OCI-LY7 (cell line): ENCODE measurements at regions not wholly inside any gene's neighbourhood (a gene's known extent, or its start where the extent isn't known, plus 50 kb on each side); places are given as distances from the start of the nearest gene placed in this dataset.

ENCODE experiments used
- BruUV-seq: library from RNA; stranded (reverse); fragments of 400-500 nt; replicated peaks from 2 replicates; lab custom pipeline; 2021; lab: Mats Ljungman, UMichigan
- CTCF ChIA-PET: fragments of 300-600 bp; sonication (Branson Sonifier 250); formaldehyde crosslinking; loops from one replicate; lab custom pipeline; 2022; ENCODE audit warnings: antibody characterized with exemption; ENCODE audit not compliant: unreplicated experiment; lab: Charles Lee
- POLR2A ChIA-PET: fragments of 300-600 bp; sonication (Branson Sonifier 250); formaldehyde crosslinking; loops from one replicate; lab custom pipeline; 2022; ENCODE audit warnings: antibody characterized with exemption; lab: Charles Lee
- DNase-seq: peaks from one replicate; pipeline ENCODE4 v3.0.0-alpha.2; 2015; ENCODE audit warnings: low spot score
- H2AFZ ChIP-seq: fragments of 200-600 bp; sonication (generic), shearing (Covaris generic); 2 replicates; pipeline ENCODE4 v1.6.1; 2014; ENCODE audit warnings: mild to moderate bottlenecking, antibody characterized with exemption, low read length, moderate library complexity
- H3K27ac ChIP-seq: fragments of 200-600 bp; sonication (generic); 2 replicates; pipeline ENCODE4 v1.5.1; 2014; ENCODE audit warnings: mixed run types, low read depth, mild to moderate bottlenecking, moderate library complexity, low read length, inconsistent platforms; ENCODE audit not compliant: poor library complexity, severe bottlenecking
- H3K36me3 ChIP-seq: fragments of 200-600 bp; sonication (generic); 2 replicates; pipeline ENCODE4 v1.6.1; 2014; ENCODE audit warnings: mild to moderate bottlenecking, antibody characterized with exemption, low read length, moderate library complexity, mixed read lengths; ENCODE audit not compliant: insufficient read depth
- H3K4me1 ChIP-seq: fragments of 200-600 bp; sonication (generic); 2 replicates; pipeline ENCODE4 v1.5.1; 2014; ENCODE audit warnings: mild to moderate bottlenecking, low read length; ENCODE audit not compliant: insufficient read depth, poor library complexity, severe bottlenecking
- H3K4me2 ChIP-seq: fragments of 200-600 bp; sonication (generic); 2 replicates; pipeline ENCODE4 v1.6.1; 2014; ENCODE audit warnings: mild to moderate bottlenecking, low read length
- H3K4me3 ChIP-seq: fragments of 200-600 bp; sonication (generic); 2 replicates; pipeline ENCODE4 v1.5.1; 2014; ENCODE audit warnings: mild to moderate bottlenecking, low read depth, low read length; ENCODE audit not compliant: poor library complexity, severe bottlenecking
- H3K79me2 ChIP-seq: fragments of 200-600 bp; sonication (generic); 2 replicates; pipeline ENCODE4 v1.6.1; 2016; ENCODE audit warnings: low read depth, mild to moderate bottlenecking, low read length, moderate library complexity, mixed read lengths; ENCODE audit not compliant: insufficient read depth
- H3K9me2 ChIP-seq: fragments of 200-600 bp; sonication (generic); 2 replicates; pipeline ENCODE4 v1.6.1; 2016; ENCODE audit warnings: mild to moderate bottlenecking, low read length, mixed read lengths; ENCODE audit not compliant: insufficient read depth
- H3K9me3 ChIP-seq: fragments of 200-600 bp; sonication (generic); 2 replicates; pipeline ENCODE4 v1.6.1; 2014; ENCODE audit warnings: mild to moderate bottlenecking, mixed run types, low read length, mixed read lengths
- H4K20me1 ChIP-seq: fragments of 200-600 bp; sonication (generic); 2 replicates; pipeline ENCODE4 v1.6.1; 2014; ENCODE audit warnings: mild to moderate bottlenecking, antibody characterized with exemption, low read length, moderate library complexity, mixed read lengths; ENCODE audit not compliant: insufficient read depth
- CTCF ChIP-seq: fragments of 200-600 bp; sonication (generic); conservative IDR thresholded peaks from 2 replicates; pipeline ENCODE4 v1.5.1; 2014; ENCODE audit warnings: mild to moderate bottlenecking, antibody characterized with exemption, low read length, moderate library complexity, mixed read lengths
- EZH2phosphoT487 ChIP-seq: fragments of 200-600 bp; sonication (generic); IDR thresholded peaks from 2 replicates; pipeline ENCODE4 v1.6.1; 2018; ENCODE audit warnings: low read depth, borderline replicate concordance, mild to moderate bottlenecking, mixed run types, antibody characterized with exemption, low read length, moderate library complexity, mixed read lengths
- intact Hi-C: fragments of 100-400 bp; cut with micrococcal nuclease; formaldehyde crosslinking; loops from one replicate; pipeline ENCODE4 v1.10.0; 2022; ENCODE audit not compliant: unreplicated experiment

- Histone ChIP-seq H3K9me3 (peaks cover 19% of the 10 kb centered on the region; the same call in 1 of the 2 replicates), H3K4me2 (no peak overlapping the region), H3K27ac (no peak overlapping the region), H3K9me2 (no peaks in the 10 kb centered on the region), H3K36me3 (no peaks in the 10 kb centered on the region), H2AFZ (no peak overlapping the region), H3K4me1 (no peaks in the 10 kb centered on the region), H3K79me2 (no peaks in the 10 kb centered on the region), H4K20me1 (no peaks in the 10 kb centered on the region), H3K4me3 (no peak overlapping the region)
- TF ChIP-seq EZH2phosphoT487 = no peak
- no peak for TF ChIP-seq CTCF
- no TSS peak for BruUV-seq
- intact Hi-C loops = no loop called here
- CTCF ChIA-PET = no interaction called here
- POLR2A ChIA-PET = no interaction called here
- no peak for DNase-seq
These were observed 166.9 kb downstream of the ASMT start for GRCh38 chrX:1781766-1782165.

GRCh38 chrX:1784773-1785172, 169.9 kb downstream of the ASMT start:
- intact Hi-C loops = no loop called here
- H2AFZ ChIP-seq = no peak overlapping the region
- CTCF ChIA-PET = no interaction called here
- no peaks in the 10 kb centered on the region for H3K36me3 ChIP-seq
- POLR2A ChIA-PET = no interaction called here
- H3K9me3 ChIP-seq = peaks cover 19% of the 10 kb centered on the region; the same call in 1 of the 2 replicates
- no peak for DNase-seq
- BruUV-seq = no TSS peak
- H3K79me2 ChIP-seq = no peaks in the 10 kb centered on the region
- H3K4me2 ChIP-seq = no peak overlapping the region
- no peaks in the 10 kb centered on the region for H3K4me1 ChIP-seq
- no peak overlapping the region for H3K4me3 ChIP-seq
- TF ChIP-seq CTCF (peak; percentile 71), EZH2phosphoT487 (no peak)
- no peaks in the 10 kb centered on the region for H3K9me2 ChIP-seq
- no peak overlapping the region for H3K27ac ChIP-seq
- no peaks in the 10 kb centered on the region for H4K20me1 ChIP-seq

DNA sequence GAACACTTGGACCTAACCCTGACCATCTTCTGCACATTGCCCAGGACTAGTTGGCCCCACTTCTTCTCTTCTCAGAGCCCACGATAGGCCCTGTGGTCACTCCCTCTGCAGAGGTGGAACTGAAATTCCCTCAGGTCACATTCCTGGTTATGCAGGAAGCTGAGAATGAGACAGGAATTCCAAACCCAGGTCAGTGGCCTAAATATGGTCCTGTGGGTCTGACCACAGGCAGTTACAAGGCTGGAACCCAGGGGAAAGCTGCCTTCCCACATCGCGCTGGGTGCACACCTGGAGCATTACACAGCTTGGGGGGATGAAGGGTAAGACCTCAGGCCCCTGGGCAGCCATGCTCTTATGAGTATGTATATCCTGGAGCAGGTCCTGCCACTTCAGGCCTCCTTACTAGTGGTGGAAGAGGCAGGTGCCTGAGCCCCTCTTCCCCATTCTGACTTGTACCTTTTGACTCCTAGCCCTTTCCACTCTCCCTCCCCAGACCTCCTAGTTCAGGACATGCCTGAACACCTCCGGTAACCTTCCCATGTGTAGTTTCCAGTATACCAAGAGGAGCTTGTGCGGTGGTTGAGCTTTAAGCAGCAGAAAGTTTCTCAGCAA, 173.5 kb downstream of the ASMT start:
- CTCF ChIA-PET = no interaction called here
- no TSS peak for BruUV-seq
- no peak overlapping the region for H3K4me3 ChIP-seq
- peaks cover 19% of the 10 kb centered on the region; the same call in 1 of the 2 replicates for H3K9me3 ChIP-seq
- POLR2A ChIA-PET = no interaction called here
- H3K36me3 ChIP-seq = no peaks in the 10 kb centered on the region
- intact Hi-C loops = no loop called here
- DNase-seq = no peak
- no peaks in the 10 kb centered on the region for H3K9me2 ChIP-seq
- no peaks in the 10 kb centered on the region for H3K79me2 ChIP-seq
- H3K4me1 ChIP-seq = no peaks in the 10 kb centered on the region
- no peak overlapping the region for H3K27ac ChIP-seq
- H4K20me1 ChIP-seq = no peaks in the 10 kb centered on the region
- no peak overlapping the region for H2AFZ ChIP-seq
- TF ChIP-seq EZH2phosphoT487 (no peak), CTCF (no peak)
- H3K4me2 ChIP-seq = no peak overlapping the region
